NCI-H526 treated with DMSO at 0.1 percent for 48 hours (cell line): ENCODE measurements at regions not wholly inside any gene's neighbourhood (a gene's known extent, or its start where the extent isn't known, plus 50 kb on each side); places are given as distances from the start of the nearest gene placed in this dataset.

Experiments used
- DNase-seq: peaks from one replicate; lab custom pipeline; 2025; lab: John Stamatoyannopoulos, UW

DNA sequence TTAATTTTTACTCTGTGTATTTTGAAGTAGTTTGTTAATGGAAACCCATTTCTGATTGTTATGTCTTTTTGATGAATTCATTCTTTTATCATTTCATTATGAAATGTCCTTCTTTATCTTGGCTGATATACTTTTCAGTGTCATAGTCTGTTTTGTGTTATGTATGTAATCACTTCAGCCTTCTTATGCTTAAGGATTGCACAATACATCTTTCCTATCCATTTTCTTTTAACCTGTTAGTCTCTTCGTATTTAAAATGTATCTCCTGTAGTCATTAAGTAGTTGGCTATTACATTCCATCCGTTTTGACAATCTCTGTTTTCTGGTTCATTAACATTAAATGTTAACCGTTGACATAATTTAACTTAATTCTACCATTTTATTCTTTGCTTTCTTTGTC is 344.6 kb upstream of the CTNND2 start:
- DNase-seq: no peak

GRCh38 chr5:12246036-12246435 is 341.8 kb upstream of the CTNND2 start:
- no peak for DNase-seq

DNA sequence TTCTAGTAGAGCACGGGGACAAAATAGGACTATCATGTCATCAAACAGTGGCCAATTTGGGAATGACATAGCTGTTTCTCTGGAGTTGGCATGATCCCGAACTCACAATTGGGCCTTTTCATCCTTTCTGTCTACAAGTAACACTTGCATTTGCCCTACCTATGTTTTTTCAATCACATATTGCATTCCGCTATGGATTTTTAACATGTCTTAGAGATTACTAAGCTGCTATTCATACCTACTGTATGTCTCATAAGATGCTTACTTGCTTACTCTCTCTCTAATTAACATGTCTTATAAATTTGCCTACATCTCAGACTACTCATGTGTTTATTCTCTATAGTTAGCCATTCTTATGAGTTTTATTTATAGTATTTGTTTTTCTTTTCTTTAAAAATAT is 341.2 kb upstream of the CTNND2 start:
- DNase-seq: no peak

DNA sequence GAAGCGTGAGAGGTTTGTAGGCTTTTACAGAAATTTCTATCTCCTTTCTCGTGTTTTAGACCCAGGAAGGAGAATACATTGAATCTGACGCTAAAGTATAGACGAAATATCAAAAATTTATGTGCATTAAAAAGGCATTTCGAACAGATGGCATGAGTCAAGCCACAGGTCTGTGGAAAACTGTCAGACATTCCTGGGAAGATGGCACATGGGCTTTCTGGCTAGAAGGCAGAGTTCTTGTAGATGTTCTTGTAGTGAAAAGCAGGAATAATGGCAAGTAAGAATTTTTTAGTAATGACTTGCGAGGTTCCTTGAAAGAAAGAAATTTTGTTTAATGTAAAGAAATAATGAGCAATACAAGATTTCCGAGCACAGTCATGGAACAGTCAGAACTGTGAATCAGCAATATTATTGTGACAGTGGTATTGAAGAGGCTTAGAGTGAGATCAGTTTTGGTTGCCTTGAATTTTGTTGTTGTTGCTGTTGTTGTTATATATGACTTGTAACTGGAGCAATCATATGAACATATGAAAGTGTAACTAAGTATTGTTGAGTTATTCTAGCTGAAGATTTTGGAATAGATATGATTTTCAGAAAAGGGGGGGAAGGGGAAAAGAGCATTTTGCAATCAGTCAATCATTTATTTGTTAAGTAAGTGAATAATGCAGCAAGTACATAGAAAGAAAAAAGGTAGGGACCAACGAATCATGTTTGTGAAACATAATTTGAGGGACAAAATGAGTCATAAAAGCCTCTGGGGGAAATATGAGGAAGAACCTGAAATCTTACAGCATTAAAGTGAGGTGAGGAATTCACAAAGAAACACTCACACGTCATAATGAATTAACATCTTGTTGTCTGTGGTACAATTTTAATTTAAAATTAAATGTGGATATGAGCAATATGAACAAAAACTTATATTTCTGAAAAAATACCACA is 339.0 kb upstream of the CTNND2 start:
- DNase-seq: no peak

DNA sequence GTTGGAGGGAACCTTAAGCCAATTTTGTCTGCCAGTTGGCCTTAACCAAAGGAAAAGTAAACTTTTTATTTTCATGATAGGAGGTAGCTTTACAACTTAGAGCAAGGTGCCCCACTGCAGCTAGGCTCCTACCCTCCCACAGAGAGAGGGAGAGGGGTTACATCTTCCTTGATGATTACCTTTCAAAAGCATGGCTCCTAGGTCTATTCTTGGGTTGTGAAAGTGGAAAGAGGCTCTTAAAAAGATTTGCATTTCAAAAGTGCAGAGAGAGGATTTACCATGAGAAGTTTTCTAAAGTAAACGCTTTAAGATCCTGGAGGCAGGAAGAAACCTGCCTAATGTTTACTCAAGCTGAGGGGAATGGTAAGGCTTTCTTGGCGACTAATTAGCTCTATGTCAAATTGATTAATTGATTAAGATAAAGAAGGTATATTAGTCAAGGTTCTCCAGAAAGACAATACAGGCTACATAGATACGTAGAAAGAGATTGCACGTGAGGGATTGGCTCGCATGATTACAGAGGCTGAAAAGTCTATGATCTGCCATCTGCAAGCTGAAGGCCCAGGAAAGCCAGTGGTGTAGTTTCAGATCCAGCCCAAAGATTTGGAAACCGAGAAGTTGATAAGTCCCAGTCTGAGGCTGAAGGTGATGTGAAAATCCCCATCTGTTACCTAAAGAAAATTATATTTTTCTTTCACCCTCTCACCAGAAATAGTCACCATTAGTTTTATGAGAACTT is 333.8 kb upstream of the CTNND2 start:
- no peak for DNase-seq

- DNase-seq: no peak
Measured at GRCh38 chr5:12230659-12231058, 326.4 kb upstream of the CTNND2 start.

DNA sequence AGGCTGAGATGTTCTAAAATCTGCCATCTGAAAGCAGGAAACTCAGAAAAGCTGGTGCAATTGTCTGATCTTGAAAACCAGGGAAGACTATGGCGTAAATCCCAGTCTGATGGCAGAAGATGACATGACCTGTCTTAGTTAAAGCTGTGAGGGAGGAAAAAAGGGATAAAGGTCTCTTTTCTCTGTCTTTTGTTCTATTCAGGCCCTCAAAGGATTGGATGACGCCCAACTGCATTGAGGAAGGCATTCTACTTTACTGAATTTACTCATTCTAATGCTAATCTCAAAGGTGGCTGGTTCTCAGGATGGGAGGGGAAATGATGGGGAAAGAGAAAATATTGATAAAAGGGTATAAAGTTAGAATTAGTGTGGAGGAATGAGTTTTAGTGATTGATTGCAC is 312.8 kb upstream of the CTNND2 start:
- no peak for DNase-seq

- no peak for DNase-seq
Measured at GRCh38 chr5:12214267-12215015, 310.2 kb upstream of the CTNND2 start.

DNA sequence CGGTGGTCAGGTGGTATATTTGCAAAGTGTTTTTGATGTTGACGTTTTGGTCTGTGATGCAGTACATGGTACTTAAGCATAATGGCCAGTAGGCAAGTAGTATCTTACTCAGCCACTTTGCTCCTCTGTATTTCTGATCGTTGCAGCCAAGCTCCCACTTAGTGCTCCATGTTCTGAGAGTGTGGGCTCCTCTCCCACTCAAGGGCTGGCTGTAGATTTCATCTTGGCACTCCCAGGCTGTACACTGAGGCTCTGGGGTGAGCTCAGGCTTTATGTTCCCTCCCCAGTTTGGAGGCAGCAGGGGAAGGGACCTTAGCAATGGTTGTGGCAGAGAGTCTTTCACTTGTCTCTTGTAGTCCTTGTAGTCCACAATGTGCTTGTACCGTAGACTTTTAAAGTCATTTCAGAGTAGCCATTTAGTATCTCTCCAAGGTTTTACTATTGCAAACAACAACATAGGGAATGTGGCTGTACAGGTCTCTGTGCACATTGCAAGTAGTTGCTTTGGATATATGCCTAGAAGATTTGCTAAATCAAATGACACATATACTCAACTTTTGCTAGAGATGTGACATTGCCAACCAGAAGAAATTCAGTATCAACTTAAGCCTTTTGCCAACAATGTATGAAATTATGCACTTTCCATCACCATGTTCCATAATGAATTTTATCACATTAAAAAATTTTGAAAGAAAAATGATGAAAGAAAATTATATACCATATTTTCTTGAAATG is 304.3 kb upstream of the CTNND2 start:
- DNase-seq: no peak

DNA sequence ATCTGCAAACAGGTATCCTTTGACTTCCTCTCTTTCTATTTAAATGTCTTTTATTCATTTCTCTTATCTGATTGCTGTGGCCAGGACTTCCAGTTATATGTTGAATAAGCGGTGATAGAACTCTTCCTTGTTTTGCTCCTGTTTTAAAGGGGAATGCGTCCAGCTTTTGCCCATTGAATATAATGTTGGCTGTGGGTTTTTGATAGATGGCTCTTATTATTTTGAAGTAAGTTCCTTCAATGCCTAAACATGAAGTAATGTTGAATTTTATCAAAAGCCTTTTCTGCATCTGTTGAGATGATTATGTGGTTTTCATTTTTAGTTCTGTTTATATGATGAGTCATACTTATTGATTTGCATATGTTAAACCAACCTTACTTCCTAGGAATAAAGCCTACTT is 300.5 kb upstream of the CTNND2 start:
- DNase-seq: no peak

- no peak for DNase-seq
Measured at GRCh38 chr5:12193536-12193935, 289.3 kb upstream of the CTNND2 start.

- no peak for DNase-seq
Measured at GRCh38 chr5:12183003-12183402, 278.8 kb upstream of the CTNND2 start.

DNA sequence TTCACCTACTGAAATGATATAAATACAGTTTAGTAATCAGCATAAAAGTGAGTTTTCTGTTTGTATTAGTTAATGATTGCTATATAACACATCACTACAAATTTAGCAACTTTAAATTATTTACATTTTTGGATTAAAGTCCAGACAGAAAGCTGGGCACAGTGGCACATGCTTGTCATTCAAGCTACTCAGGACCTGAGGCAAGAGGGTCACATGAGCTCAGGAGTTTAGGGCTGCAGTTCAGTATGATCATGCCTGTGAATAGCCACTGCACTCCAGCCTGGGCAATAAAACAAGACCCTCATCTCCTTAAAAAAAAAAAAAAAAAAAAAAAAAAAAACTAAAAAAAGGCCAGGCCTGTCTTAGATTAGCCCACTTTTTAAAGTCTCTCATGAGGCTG is 273.6 kb upstream of the CTNND2 start:
- no peak for DNase-seq

GRCh38 chr5:12177225-12177624 is 273.0 kb upstream of the CTNND2 start:
- DNase-seq: no peak

DNA sequence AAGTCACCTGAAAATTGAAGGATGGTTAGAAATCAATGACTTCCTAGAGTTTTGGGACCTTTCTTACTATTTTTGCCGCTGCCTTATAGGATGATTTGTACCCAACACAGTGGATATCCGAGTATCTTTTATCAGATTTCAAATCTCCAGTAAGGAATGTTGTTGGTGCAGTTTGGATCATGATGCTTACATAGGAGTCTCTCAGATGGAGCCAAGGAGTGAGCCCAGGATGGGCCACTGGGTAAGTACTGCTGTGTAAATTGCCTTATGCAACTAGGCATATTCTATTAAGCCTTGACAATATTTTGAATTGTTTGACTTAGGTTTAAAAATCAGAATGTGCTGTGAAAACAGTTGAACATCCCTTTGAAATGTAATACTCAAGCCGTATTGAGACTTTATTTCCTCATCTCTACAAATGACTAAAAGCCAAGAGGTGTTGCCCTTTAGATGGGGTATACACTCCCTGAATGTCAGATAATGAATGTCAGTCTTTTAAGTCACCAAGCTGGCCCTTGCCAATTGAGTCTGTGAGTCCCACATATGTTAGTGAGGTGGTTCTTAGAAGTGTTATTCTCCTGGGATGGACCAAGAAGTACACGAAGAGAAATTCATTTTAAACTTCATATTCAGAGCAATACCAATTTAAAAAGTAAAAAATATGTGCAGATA is 271.8 kb upstream of the CTNND2 start:
- no peak for DNase-seq

DNA sequence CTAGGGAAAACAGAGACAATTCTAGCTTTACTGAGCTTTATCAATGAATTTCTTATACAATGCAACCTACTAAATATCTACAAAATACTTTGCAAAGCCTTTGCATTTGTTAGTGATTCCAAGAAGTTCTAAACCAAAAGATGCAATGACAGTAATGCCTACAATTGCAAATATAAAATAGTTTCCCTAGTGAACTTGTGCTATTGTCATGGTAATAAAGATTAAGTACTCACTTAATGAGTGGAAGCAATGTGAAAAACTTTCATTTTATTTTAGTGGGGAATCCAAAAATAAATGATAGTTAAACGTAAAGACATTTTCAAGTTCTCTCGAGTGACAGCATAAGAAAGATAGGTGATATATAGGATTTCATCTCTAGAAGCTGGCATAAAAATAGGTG is 270.5 kb upstream of the CTNND2 start:
- no peak for DNase-seq

DNA sequence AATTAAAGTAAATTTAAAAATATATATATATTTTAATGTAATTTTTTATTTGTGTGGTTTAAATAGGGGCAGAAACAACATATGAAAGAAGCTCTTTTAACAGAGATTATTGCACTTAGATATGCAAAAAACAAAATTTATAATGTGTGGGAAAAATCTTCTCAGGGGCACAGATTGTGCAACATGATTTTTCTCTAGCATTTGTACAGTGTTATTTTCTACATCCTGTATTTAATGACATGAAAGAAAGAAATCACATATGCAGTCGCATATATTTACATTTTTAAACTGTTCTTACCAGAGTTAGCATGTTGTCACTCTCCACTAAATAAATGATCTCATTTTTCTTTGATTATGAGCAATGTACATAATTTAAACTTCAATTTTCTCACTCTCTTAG is 265.3 kb upstream of the CTNND2 start:
- no peak for DNase-seq

DNA sequence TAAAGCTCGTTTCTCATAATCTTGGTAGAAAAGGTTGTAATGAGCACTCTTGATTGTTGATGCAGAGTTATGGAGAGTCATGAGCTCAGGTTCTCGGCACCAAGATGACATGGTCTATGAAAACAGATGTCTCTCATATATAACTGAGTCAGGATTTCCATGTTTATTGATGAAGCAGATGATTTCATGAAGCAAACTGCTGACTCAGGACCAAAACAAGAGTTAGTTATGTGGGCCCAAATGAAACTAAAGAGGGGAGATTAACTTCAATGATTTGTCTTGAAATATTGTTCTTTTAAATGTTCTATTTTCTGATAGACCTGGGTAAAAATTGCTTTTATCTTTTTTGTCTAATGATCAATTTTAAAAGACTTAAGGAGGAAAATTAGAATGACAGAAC is 258.6 kb upstream of the CTNND2 start:
- no peak for DNase-seq

- DNase-seq: no peak
Measured at GRCh38 chr5:12147513-12147912, 243.3 kb upstream of the CTNND2 start.

DNA sequence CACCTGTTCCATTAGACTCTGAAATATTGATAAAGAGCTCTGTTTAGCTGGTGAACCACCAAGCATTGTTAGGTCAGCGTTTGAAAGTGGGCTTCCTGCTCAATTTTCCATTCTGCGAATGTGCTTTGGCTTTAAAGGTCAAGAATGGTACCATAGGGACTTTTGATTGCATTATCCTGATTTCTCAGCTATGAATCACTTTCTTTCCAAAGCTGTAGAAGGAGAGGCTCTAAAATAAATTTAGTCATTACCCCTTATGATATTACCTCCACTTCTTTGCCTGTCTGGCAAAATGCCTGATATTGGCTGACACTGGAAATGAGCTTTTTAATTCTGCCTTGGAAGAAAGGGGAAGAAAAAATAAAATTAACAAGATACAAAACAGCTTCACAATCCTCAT is 237.2 kb upstream of the CTNND2 start:
- DNase-seq: no peak

- no peak for DNase-seq
Measured at GRCh38 chr5:12133520-12133919, 229.3 kb upstream of the CTNND2 start.
